GDM1 (cell line): ENCODE measurements at regions not wholly inside any gene's neighbourhood (a gene's known extent, or its start where the extent isn't known, plus 50 kb on each side); places are given as distances from the start of the nearest gene placed in this dataset.

Experiments
- DNase-seq: peaks from one replicate; lab custom pipeline; 2025; lab: John Stamatoyannopoulos, UW

GRCh38 chr4:10335050-10335449, 122.2 kb downstream of the ZNF518B start:
- no peak for DNase-seq

- DNase-seq: no peak
Measured at GRCh38 chr4:10334506-10335028, 122.7 kb downstream of the ZNF518B start.

DNA sequence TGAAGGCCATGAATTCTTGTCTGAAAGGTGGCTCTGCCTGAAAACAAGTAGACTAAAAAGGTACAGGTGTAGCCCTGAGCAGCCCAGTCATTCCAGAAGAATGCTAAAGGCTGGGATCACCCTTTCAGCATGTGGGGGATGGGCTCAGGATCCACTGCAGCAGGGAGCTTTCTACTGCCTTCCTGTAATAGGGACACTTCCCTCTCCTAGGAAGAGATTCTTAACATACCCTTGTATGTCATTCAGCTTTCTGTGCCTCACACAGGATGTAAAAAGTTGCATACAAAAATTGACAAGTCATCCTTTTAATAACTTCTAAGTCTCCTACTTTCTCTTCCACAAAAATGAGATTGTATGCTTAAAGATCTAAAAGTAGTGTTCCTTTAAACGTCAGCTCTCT, 123.3 kb downstream of the ZNF518B start:
- no peak for DNase-seq

DNA sequence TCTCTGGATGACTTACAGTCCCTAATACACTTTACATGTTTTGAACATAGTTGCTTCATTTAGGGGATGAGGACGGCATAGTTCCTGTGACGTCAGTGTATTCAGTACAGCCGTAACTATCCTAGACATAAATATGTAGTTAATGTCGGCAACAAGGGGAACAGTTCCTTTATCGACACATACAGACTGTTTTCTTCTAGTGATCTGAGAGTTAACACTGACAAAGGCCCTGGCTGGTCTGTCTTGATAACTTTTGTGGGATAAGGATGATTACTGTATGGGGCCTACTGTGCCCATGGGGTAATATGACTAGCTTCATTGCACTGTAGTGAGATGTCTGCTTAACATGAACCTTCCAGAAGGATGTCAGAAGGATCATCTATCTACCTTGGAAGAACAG, 131.2 kb downstream of the ZNF518B start:
- no peak for DNase-seq

GRCh38 chr4:10321931-10322330, 135.3 kb downstream of the ZNF518B start:
- no peak for DNase-seq

GRCh38 chr4:10320130-10320529, 137.1 kb downstream of the ZNF518B start:
- no peak for DNase-seq

GRCh38 chr4:10317345-10317744, 139.9 kb downstream of the ZNF518B start:
- no peak for DNase-seq

- no peak for DNase-seq
Measured at GRCh38 chr4:10316851-10317250, 140.4 kb downstream of the ZNF518B start.

GRCh38 chr4:10315638-10316037, 141.6 kb downstream of the ZNF518B start:
- DNase-seq: no peak

GRCh38 chr4:10312568-10312967, 144.7 kb downstream of the ZNF518B start:
- DNase-seq: no peak

DNA sequence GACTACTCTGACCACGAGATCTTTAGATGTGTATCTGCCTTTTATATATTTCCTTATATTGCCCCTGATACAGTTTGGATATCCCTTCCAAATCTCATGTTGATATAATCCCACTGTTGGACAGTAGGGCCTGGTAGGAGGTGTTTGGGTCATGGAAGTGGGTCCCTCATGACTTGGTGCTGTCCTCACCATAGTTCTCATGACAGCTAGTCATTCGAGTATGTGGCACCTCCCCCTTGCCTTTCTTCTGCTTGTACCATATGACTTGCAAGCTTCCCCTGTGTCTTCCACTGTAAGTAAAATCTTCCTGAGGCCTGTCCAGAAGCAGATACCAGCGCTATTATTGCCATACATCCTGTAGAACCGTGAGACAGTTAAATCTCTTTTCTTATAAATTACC, 145.3 kb downstream of the ZNF518B start:
- no peak for DNase-seq

DNA sequence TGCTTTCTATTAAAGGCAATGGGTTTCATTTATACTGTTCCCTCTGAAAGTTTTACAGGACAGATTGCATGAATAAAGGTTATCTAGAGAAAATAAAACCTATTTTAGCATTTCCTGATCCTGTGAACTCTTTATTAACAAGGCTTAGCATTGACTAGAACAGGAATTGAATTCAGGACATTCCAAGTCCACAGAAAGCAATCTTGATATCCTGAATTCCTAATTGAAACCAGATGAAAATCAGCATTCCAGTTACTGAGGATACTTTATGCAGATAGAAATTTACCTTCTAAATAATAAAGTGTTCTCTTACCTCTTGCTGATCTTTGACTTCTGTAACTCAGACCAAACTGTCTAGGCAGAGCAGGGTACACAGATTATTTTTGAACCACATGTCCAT, 151.4 kb downstream of the ZNF518B start:
- DNase-seq: no peak

GRCh38 chr4:10303291-10303690, 153.9 kb downstream of the ZNF518B start:
- no peak for DNase-seq

DNA sequence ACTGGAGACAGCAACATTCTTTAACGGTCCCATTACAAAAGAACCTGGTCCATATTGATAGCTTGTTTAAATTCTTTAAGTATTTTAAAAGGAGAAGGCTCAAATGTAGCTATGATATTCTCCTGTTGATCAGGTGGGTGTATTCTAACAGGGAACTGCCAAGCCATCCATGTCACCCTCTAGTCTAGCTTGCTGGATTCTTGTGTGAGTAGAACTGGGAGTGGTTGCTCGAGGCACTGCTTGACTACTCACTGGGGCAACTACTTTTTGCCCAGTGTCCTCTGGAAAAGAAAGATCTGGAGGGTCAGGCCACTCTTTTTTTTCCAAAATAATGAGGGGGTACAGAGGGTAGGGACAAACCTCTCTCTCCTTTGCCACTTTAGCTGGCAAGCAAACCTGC, 155.1 kb downstream of the ZNF518B start:
- no peak for DNase-seq

- DNase-seq: no peak
Measured at GRCh38 chr4:10299601-10300000, 157.6 kb downstream of the ZNF518B start.

DNA sequence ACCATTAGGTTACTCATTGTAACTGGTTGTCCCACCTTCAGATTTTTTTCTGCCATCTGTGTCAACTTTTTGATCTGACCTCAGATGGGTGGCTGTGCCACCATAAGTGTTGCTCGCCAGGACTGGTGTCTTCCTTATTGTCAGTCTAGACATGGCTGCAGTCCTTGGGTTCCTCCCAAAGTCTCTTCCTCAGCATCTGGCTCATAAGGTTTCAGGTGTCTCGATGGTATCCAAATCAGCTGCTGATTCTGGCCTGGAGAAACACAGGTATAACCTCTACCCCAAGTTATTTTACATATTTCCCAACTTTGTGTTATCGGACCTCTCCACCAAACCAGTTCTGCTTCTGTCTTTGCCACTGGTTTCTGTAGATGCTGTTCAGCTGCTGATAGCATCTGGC, 158.5 kb downstream of the ZNF518B start:
- no peak for DNase-seq

DNA sequence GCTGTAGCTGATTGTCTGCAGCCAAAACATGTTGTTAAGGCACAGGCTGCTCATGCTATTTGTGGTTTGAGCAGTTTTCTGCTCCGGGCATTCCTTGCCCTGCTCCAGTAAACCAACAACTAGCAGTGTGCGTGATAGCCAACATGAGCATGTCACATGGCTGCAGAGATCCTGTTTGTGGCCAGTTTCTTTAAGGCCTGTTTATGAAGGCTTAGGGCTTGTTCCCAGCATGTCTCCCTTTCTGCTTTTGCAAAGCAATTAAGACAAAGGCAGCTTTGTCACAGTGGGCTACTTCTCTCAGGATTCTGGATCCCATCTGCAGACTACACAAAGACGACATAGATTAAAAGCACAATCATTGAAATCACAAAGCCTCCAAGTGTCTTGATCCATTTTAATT, 160.5 kb downstream of the ZNF518B start:
- DNase-seq: no peak

DNA sequence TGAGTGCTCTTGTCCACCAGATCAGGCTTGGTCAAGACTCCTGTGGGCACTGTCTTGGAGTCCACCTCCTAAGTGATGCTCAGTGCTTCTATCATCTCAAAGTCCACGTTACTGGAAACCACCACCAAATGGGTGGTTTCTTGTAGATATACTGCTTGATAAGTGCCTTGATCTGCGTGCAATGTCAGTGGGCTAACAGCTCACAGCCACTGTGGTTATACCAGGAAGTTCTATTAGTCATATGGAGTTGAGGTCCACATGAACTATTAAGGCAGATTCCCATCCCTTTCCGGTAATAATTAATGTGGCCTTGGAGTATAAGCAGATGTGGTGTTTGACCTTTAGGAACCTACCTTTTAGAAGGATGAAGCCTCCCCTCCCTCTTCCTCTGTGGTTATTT, 161.9 kb downstream of the ZNF518B start:
- no peak for DNase-seq

DNA sequence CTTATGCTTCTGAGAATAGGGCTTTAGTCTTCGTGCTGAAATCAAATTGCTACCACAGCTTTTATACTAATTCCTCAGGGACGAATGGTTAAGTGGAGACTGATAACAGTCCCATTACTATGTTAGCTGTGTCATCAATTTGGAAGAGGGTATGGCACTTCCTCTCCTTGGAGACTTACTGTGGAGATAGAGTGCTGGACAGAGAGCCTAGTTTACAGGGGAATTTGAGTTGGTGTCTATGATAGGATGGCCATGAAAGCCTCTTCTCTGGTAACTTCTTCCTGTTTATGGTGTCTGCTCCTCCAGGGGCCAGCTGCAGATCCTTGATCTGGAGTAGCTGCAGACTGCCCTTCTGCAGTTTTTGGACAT, 167.7 kb downstream of the ZNF518B start:
- no peak for DNase-seq

DNA sequence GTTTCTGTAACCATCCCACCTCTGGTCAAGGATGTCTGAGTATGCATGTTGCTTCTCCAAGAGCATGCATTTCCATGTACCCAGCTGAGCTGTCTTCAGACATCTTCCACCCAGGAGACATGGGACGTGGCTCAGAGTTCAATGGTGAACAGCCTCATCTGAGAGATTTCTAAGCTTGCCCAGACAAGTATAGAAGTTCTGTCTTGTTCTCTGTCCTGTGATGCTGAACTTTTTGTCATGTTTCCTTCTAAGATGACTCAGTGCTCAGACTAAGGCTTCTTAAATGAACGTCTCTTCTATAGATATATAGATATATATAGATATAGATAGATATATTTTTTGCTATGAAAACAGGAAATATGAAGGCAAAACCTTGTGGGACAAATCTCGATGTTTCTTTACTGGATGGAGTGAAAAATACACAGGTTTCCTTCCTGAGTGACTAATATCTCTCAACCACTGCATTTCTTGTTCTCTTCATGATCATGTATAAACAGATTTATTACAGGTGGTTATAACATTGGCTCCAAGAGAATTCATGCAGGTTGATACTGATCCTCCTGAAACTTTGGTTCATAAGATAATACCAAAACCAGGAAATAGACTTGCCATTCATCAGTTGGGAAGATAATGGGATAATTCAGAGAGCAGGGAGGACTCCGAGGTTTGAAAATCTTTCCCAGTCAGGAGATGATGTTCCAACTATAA, 168.2 kb downstream of the ZNF518B start:
- DNase-seq: no peak

GRCh38 chr4:10285028-10285427, 168.4 kb upstream of the WDR1 start:
- no peak for DNase-seq

DNA sequence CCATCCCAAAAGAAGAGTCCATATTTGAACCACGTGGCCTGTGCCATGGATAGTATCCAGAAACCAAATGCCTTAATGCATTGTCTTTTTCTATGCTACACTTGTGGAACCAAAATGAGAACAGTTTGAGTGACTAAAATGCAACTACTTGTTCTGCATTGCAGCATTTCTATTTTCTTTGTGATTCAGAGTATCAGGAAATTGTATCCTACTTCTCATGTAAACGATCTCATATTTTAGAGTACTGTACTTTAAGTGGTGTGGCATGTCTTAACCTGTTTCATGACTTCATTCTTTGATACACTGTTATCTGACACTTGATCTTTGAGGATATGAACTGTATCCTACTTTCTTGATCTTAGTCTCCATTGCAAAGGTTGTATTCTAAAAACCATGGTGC, 167.2 kb upstream of the WDR1 start:
- no peak for DNase-seq

- DNase-seq: no peak
Measured at GRCh38 chr4:10281996-10282395, 165.4 kb upstream of the WDR1 start.

GRCh38 chr4:10279261-10279660, 162.7 kb upstream of the WDR1 start:
- DNase-seq: no peak
